ENCODE measurements at regions not wholly inside any gene's neighbourhood (a gene's known extent, or its start where the extent isn't known, plus 50 kb on each side); places are given as distances from the start of the nearest gene placed in this dataset.

DNA sequence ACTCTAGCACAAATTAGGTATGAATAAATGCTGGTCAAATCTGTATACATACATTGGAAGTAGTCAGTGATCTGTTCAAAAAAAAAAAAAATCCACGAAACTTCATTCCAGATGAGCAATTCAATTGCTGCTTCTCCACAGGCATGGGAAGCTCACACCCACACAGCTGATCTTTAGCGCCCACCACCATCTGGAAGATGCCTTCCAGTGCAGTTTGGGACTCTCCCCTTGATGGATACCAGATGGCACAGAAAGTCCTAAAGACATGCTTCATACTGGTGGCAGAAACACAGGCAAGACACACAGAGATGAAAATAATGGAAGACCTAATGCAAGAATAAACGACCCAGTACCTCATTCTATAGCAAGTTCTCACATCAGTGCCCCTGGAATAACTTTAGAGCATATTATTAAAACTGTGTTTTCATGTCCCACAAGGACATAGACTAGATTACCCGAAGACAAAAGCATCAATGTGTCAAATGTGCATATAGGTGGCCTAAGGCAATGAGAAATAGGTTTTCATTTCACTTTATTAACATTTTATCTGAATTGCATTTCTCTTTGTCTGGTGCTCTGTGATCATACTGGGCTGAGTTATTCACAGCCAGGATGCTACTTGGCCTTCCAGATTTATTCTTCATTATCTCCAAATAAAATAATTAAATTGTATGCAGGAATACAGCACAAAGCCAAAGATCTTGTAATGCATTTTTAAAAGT is 135.4 kb upstream of the TAS2R1 start:
- H3K4me3 Mint-ChIP-seq, result no peak overlapping the region
- TF ChIP-seq, protein P1, sequence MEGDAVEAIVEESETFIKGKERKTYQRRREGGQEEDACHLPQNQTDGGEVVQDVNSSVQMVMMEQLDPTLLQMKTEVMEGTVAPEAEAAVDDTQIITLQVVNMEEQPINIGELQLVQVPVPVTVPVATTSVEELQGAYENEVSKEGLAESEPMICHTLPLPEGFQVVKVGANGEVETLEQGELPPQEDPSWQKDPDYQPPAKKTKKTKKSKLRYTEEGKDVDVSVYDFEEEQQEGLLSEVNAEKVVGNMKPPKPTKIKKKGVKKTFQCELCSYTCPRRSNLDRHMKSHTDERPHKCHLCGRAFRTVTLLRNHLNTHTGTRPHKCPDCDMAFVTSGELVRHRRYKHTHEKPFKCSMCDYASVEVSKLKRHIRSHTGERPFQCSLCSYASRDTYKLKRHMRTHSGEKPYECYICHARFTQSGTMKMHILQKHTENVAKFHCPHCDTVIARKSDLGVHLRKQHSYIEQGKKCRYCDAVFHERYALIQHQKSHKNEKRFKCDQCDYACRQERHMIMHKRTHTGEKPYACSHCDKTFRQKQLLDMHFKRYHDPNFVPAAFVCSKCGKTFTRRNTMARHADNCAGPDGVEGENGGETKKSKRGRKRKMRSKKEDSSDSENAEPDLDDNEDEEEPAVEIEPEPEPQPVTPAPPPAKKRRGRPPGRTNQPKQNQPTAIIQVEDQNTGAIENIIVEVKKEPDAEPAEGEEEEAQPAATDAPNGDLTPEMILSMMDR (conservative IDR thresholded peaks at IDR 0.05), result no peak
- H4K20me1 ChIP-seq (ENCODE audit: control insufficient read depth, insufficient read depth, insufficient read length), result no peaks in the 10 kb centered on the region
- H4K8ac ChIP-seq (replicated peaks; ENCODE audit: insufficient read length, low read depth, low read length), result no peak overlapping the region
- H2BK120ac ChIP-seq (ENCODE audit: low read depth, low read length, poor library complexity, severe bottlenecking), result no peak overlapping the region
- H3K56ac ChIP-seq (ENCODE audit: insufficient read length, low read depth, low read length), result no peak overlapping the region
- peaks cover 4 to 5% of the 10 kb centered on the region in 2 experiments; a peak in 3 of 4 replicates for H3K4me1 Mint-ChIP-seq
- no peak overlapping the region for H2AFZ ChIP-seq (ENCODE audit: low read length)
- no peak overlapping the region for H2BK15ac ChIP-seq (ENCODE audit: low read depth, low read length)
- H2BK5ac ChIP-seq (ENCODE audit: insufficient read length, low read length), result no peak overlapping the region
- no peak overlapping the region for H3K18ac ChIP-seq (ENCODE audit: insufficient read length, low read depth, low read length)
- no peak for DNase-seq
- WGBS (ENCODE audit: extremely low coverage, insufficient read length, low lambda C conversion rate), result no CpG with 5 or more reads among the region's 4 CpGs
- no peak overlapping the region for H3K4ac ChIP-seq (ENCODE audit: low read depth, low read length)
- no peak overlapping the region for H2BK20ac ChIP-seq (ENCODE audit: low read depth, low read length, poor library complexity, severe bottlenecking)
- no peak overlapping the region for H2AK5ac ChIP-seq (ENCODE audit: insufficient read length, low read length)
- H2BK12ac ChIP-seq (ENCODE audit: insufficient read length, low read depth, low read length), result peak overlapping the region; percentile 33
- H3K9ac ChIP-seq (ENCODE audit: extremely low read depth, insufficient read length, low read length), result no peak overlapping the region
- H3T11ph ChIP-seq (ENCODE audit: low read length), result no peak overlapping the region
- H3K27me3 ChIP-seq (ENCODE audit: insufficient read depth, low read length), result no peaks in the 10 kb centered on the region
- H3K79me1 ChIP-seq (ENCODE audit: insufficient read depth, low read depth, low read length, poor library complexity, severe bottlenecking), result no peaks in the 10 kb centered on the region
- H3K4me2 ChIP-seq (ENCODE audit: insufficient read depth, insufficient read length, low read length), result no peak overlapping the region
- H3K27ac Mint-ChIP-seq, result no peak overlapping the region
- H3K4me1 ChIP-seq (ENCODE audit: insufficient read depth, low read length), result no peaks in the 10 kb centered on the region
- H3K23me2 ChIP-seq (ENCODE audit: insufficient read length, low read depth, low read length, poor library complexity, severe bottlenecking), result no peaks in the 10 kb centered on the region
- no peak overlapping the region for H4K5ac ChIP-seq (ENCODE audit: insufficient read length, low read depth, low read length)
- H4K91ac ChIP-seq (ENCODE audit: insufficient read length, low read depth, low read length), result no peak overlapping the region
- no peaks in the 10 kb centered on the region for H3K79me2 ChIP-seq (ENCODE audit: insufficient read depth, low read length)
- H3K27me3 Mint-ChIP-seq (ENCODE audit: low read depth), result no peaks in the 10 kb centered on the region; the same call in 1 of the 2 replicates
- H3K9me3 ChIP-seq (ENCODE audit: control insufficient read depth, low read depth, low read length), result no peaks in the 10 kb centered on the region
- H3K27ac ChIP-seq (ENCODE audit: insufficient read length, low read depth, low read length), result no peak overlapping the region
- H3K14ac ChIP-seq (ENCODE audit: insufficient read depth, low read length), result no peak overlapping the region
- no peaks in the 10 kb centered on the region for H3K9me3 Mint-ChIP-seq
- H3K36me3 Mint-ChIP-seq (ENCODE audit: insufficient read depth in 1 of 3, low read depth in 3 of 3), result no peaks in the 10 kb centered on the region
- H3K23ac ChIP-seq (ENCODE audit: insufficient read length, low read depth, low read length), result no peak overlapping the region
